ENCODE measurements at regions not wholly inside any gene's neighbourhood (a gene's known extent, or its start where the extent isn't known, plus 50 kb on each side); places are given as distances from the start of the nearest gene placed in this dataset.

DNA sequence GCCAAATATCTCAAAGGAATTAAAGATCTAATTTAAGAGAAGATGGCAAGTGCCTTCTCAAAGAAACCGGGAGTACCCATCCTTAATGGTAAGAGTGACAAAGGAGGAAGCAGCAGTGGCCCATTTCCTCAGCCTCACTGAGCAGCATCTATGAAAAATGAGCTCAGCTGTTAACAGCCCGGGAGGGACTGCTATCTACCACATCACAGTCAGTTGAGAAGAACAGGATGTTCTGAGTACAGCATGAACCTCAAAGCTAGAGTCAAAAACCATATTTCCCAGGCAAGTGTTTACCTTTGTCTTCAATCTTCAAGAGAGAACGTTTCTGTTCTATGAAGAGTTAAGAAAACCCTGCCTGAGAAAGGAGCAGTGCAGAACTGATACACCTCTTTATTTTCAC lies 115.0 kb downstream of the BTG1 start:
- TF ChIP-seq, protein P1, sequence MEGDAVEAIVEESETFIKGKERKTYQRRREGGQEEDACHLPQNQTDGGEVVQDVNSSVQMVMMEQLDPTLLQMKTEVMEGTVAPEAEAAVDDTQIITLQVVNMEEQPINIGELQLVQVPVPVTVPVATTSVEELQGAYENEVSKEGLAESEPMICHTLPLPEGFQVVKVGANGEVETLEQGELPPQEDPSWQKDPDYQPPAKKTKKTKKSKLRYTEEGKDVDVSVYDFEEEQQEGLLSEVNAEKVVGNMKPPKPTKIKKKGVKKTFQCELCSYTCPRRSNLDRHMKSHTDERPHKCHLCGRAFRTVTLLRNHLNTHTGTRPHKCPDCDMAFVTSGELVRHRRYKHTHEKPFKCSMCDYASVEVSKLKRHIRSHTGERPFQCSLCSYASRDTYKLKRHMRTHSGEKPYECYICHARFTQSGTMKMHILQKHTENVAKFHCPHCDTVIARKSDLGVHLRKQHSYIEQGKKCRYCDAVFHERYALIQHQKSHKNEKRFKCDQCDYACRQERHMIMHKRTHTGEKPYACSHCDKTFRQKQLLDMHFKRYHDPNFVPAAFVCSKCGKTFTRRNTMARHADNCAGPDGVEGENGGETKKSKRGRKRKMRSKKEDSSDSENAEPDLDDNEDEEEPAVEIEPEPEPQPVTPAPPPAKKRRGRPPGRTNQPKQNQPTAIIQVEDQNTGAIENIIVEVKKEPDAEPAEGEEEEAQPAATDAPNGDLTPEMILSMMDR (IDR thresholded peaks at IDR 0.05): no peak

DNA sequence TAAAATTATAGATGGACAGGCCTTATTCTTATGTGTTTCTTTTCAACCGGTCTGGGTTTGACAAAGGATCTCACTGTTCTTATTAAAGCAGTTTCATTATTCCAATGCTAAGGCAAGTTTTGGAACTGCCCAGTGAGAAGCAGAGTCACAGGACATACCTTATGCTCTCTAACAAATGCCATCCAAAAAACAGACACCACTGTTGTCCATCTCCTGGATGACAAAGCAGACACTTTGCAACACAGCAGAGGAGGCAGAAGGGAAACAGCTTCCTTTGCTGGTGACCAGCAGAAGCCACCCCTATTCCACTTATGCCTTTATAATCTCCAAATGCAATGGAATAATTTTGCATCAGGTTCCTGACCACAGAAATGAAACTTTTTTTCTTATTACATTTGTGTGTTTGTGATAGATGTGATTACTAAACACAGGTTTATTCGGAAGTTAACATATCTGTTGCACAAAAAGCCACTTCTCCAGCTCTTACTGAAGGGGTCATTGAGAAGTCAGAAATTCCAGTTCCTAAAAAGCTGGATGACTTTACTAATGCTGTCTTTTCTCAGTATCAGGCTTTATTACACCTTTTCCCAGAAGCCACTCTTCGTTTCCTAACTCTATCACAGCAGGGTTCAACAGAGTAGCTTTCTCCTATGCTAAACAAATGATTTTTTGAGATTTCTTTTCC lies 115.6 kb downstream of the BTG1 start:
- TF ChIP-seq, protein P1 (IDR thresholded peaks at IDR 0.05): no peak

DNA sequence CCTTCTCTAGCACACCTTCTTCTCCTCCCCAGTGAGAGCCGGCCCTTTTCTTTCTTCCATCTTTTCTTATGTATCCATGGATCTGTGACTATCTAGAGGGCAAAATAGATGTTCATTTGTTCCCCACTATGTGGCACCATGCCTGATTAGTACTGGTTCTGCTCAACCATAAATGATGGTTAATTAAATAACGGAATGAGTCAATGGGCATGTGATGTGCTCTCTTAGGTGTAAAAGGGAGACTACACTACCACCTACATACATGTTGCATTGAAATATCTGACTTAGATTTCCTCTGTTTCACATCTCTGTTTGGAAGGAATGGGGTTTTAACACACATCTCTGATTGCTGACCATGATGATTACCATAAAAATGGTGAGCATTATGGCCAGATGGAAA lies 116.5 kb downstream of the BTG1 start:
- TF ChIP-seq, protein P1 (IDR thresholded peaks at IDR 0.05): no peak

DNA sequence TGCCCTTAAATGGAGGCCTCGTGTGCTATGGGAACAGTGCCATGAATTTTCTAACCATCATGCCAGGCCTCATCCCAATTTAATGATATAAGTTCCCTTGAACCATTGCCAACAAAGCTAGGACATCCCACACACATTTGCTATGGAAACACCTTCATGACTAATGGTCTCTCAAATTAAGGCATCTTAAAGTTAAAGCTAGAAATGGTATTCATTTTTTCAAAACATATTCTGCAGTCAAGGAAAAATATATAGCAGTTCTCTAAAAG lies 117.3 kb downstream of the BTG1 start:
- TF ChIP-seq, protein P1 (IDR thresholded peaks at IDR 0.05): no peak

DNA sequence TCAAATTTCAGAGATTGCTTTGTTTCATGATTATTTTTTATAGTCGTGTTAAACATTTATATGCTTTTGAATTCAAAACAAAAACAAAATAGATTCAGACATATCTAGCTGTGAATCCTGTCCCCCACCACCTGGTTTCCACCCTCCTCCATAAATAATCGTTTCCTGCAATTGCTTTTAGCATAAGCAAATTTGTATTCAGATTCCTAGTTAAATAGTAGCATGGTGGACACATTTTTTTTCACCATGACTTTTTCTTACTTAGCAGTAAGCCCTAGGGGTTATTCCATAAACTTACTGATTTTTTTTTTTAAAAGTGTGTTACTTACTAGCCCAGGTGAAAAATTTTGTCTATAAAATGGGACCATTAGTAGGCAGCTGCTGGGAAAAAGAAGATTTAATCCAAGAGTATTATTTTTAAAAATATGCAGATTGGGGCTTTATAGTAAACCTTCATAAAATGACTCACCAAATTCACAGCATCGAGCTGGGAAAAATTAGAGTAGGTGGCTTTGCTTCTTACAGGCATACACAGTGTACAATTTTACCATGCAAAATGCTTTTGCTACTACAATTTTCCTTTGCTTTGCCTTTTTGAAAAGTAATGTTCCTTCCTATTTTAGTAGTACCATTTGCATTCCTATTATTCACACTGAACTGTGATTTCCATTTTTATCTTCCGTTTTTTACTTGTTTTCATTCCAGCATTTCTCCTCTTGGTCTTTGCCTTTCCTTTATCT lies 117.8 kb downstream of the BTG1 start:
- TF ChIP-seq, protein P1 (IDR thresholded peaks at IDR 0.05): no peak

DNA sequence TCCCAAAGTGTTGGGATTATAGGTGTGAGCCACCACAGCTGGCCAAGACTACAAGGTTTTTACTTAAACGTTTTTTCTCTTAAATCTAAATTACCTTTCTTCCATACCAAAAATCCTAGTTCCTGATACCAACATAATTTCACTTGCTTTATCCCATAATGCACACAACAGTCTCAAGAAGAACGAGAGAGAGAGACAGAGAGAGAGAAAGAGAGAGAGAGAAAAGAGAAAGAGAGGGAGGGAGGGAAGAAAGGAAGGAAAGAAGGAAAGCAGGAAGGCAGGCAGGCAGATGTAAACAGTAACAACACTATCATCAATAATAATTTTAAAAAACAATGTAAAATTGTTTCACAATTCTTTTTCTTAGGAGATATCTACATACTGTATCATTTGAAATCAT lies 118.4 kb downstream of the BTG1 start:
- TF ChIP-seq, protein P1 (IDR thresholded peaks at IDR 0.05): no peak

DNA sequence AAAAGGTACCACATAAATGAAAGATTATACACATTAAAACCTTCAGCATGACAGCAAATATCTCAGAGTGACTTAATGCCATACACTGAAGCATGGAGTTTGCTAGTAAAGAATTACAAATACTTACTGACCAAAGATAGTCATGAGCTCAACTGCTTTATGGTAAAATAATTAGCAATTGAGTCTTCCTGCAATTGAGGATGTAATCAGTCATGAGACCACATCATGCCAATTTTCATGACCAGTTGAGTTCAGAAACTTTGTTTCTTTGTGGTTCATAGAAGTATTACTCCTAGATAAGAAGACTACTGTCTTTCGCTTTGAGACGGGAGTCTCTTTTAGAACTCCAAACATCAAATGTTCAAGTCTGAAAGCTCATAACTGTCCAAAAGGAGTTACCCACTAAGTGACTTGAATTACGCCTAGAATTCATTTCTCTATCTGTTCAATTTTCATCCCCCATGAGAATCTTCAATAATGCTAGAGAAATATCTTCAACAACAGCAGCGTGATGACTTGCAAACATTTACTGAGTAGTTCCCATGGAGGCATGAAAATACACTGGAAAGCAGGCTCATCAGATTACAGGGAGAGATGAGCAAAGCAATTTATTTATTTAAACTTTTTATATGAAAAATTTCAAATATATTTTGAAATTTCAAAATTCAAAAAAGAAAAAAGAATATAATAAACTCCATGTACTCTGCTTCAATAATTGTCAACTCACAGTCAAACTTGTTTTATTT lies 120.0 kb downstream of the BTG1 start:
- TF ChIP-seq, protein P1 (IDR thresholded peaks at IDR 0.05): no peak
